Activated naive CD4-positive, alpha-beta T cell treated with anti-CD3 and anti-CD28 coated beads, Interleukin-2, amount 10 ng/mL, durations not matched to agents 7 days and 5 days (primary cell): ENCODE measurements at regions not wholly inside any gene's neighbourhood (a gene's known extent, or its start where the extent isn't known, plus 50 kb on each side); places are given as distances from the start of the nearest gene placed in this dataset.
"Not testable (repeated sequence)": the region's sequence is repeated elsewhere in the genome, so short reads cannot be mapped to it uniquely, and the experiment has no call there.

Source experiments
- CTCF ChIA-PET: fragments of 350-600 bp; sonication (Branson Sonifier 250); formaldehyde crosslinking; loops from one replicate; lab custom pipeline; 2021; ENCODE audit warnings: antibody characterized with exemption; lab: Charles Lee
- DNase-seq: peaks from one replicate; pipeline ENCODE4 v3.0.0-alpha.2; 2020
- H3K27ac Mint-ChIP-seq: one replicate; pipeline ENCODE4 v1.8.0; 2021; ENCODE audit warnings: mild to moderate bottlenecking, moderate library complexity, mixed read lengths
- H3K27me3 Mint-ChIP-seq: one replicate; pipeline ENCODE4 v1.8.0; 2021; ENCODE audit warnings: mild to moderate bottlenecking, mixed read lengths
- H3K36me3 Mint-ChIP-seq: one replicate; pipeline ENCODE4 v1.8.0; 2021; ENCODE audit warnings: mixed read lengths
- H3K4me1 Mint-ChIP-seq: one replicate; pipeline ENCODE4 v1.8.0; 2021; ENCODE audit warnings: mixed read lengths
- H3K4me3 Mint-ChIP-seq: one replicate; pipeline ENCODE4 v1.8.0; 2021; ENCODE audit warnings: mild to moderate bottlenecking, moderate library complexity, mixed read lengths
- H3K9me3 Mint-ChIP-seq: one replicate; pipeline ENCODE4 v1.8.0; 2021; ENCODE audit warnings: mixed read lengths

DNA sequence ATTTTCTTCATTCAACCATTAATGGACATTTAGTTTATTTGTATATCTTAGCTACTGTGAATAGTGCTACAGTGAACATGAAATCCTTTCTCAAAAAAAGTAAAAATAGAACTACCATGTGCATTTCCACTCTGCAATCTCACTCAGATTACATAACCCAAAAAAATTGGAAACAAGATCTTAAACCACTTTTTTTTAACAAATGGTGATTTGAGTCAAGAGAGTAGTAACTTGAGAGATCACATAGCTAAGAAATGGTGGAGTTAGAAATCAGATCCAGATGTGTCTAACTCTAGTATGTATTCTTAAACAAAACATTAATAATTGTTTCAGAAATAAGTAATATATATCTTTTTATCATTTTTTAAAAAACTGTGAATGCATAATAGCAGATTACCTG is 318.3 kb upstream of the SGCG start:
- Mint-ChIP-seq H3K36me3 (no peaks in the 10 kb centered on the region), H3K27me3 (no peaks in the 10 kb centered on the region), H3K27ac (no peak overlapping the region), H3K4me3 (no peak overlapping the region), H3K4me1 (no peaks in the 10 kb centered on the region), H3K9me3 (no peaks in the 10 kb centered on the region)
- no peak for DNase-seq
- CTCF ChIA-PET: interaction anchor here (0.8 kb wide), 1 partner anchor 38 kb away, joined by 3 read pairs; no protein-coding TSS in a partner anchor

GRCh38 chr13:22866221-22866620 is 314.6 kb upstream of the SGCG start:
- Mint-ChIP-seq H3K4me1 (no peaks in the 10 kb centered on the region), H3K4me3 (no peak overlapping the region), H3K36me3 (no peaks in the 10 kb centered on the region), H3K27me3 (no peaks in the 10 kb centered on the region), H3K27ac (no peak overlapping the region), H3K9me3 (no peaks in the 10 kb centered on the region)
- CTCF ChIA-PET: no interaction called here
- no peak for DNase-seq

DNA sequence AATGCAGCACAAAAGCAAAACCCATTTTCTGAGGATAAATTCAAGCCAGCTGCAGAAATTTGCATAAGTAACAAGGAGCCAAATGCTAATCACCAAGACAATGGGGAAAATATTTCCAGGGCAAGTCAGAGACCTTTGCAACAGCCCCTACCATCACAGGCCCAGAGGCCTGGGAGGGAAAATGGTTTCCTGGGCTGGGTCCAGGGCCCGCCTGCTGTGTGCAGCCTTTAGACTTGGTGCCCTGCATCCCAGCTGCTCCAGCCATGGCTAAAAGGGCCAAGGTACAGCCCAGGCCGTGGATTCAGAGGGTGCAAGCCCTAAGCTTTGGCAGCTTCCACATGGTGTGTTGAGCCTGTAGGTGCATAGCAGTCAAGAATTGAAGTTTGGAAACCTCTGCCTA is 309.5 kb upstream of the SGCG start:
- no peak overlapping the region for H3K27ac Mint-ChIP-seq
- DNase-seq: no peak
- no peaks in the 10 kb centered on the region for H3K4me1 Mint-ChIP-seq
- H3K27me3 Mint-ChIP-seq: no peaks in the 10 kb centered on the region
- CTCF ChIA-PET: no interaction called here
- peaks cover 5% of the 10 kb centered on the region for H3K9me3 Mint-ChIP-seq
- no peak overlapping the region for H3K4me3 Mint-ChIP-seq
- no peaks in the 10 kb centered on the region for H3K36me3 Mint-ChIP-seq

GRCh38 chr13:22874839-22875238 is 305.9 kb upstream of the SGCG start:
- Mint-ChIP-seq H3K27ac (no peak overlapping the region), H3K4me3 (no peak overlapping the region), H3K4me1 (no peaks in the 10 kb centered on the region), H3K36me3 (no peaks in the 10 kb centered on the region), H3K9me3 (peaks cover 7% of the 10 kb centered on the region), H3K27me3 (no peaks in the 10 kb centered on the region)
- CTCF ChIA-PET: no interaction called here
- DNase-seq: no peak

- H3K36me3 Mint-ChIP-seq: no peaks in the 10 kb centered on the region
Observed at GRCh38 chr13:22877421-22877820, 303.4 kb upstream of the SGCG start.

DNA sequence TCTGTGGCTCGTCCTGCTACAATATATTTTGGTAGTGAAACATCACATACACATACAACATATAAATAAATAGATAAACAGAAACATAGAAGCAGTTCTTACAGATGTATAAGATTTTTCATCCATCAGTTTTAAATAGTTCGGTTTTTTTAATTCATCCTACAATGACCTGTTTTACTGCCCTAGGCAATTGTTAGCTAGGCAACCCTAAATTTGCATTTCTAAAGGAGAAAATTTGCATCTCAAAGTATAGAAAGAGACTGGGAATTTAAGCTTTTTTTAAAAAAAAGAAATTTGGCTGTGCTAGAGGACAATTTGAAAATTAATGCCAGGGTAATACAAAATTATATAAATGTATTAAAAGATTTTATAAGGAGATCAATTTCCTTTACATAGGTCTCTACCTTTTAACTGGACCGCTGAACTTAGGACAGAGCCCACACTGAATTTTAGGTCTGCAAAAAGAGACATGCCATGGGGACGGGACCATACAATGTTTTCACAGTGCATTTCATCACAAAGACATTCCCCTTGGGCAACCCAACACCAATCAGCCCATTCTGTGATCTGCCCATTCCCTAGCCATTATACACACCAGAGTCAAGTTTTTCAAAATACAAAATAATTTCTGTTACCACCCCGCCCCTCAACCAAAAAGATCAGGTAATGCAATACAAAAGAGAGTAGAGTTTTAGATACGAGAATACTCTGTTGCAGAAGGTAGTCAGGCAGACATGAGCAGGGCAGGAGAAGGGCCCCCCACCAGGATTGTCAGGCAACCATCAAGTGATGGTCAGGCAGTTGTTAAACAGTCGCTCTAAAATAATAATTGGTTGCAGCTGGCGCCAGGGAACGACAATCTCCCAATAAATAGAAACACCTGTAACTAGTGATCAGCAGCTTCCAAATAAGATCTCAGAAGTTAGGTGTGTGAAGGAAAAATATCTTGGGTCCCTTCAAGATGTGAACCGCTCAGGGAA is 299.7 kb upstream of the SGCG start:
- no peaks in the 10 kb centered on the region for H3K4me1 Mint-ChIP-seq
- peaks cover 2% of the 10 kb centered on the region for H3K9me3 Mint-ChIP-seq
- H3K27me3 Mint-ChIP-seq: no peaks in the 10 kb centered on the region
- H3K36me3 Mint-ChIP-seq: no peaks in the 10 kb centered on the region
- no peak for DNase-seq
- CTCF ChIA-PET: no interaction called here
- no peak overlapping the region for H3K27ac Mint-ChIP-seq
- no peak overlapping the region for H3K4me3 Mint-ChIP-seq

More at GRCh38 chr13:22877421-22877820, 303.4 kb upstream of the SGCG start:
- DNase-seq: no peak
- Mint-ChIP-seq H3K9me3 (peaks cover 7% of the 10 kb centered on the region), H3K27ac (no peak overlapping the region), H3K4me3 (no peak overlapping the region), H3K27me3 (no peaks in the 10 kb centered on the region), H3K4me1 (no peaks in the 10 kb centered on the region)
- CTCF ChIA-PET: no interaction called here

GRCh38 chr13:22881721-22882608 is 298.8 kb upstream of the SGCG start:
- not testable (repeated sequence) for H3K9me3 Mint-ChIP-seq, DNase-seq, H3K27ac Mint-ChIP-seq, H3K4me3 Mint-ChIP-seq, H3K27me3 Mint-ChIP-seq, H3K36me3 Mint-ChIP-seq, H3K4me1 Mint-ChIP-seq
- CTCF ChIA-PET: interaction anchor here (0.7 kb wide), 1 partner anchor 20 kb away, joined by 3 read pairs; no protein-coding TSS in a partner anchor

DNA sequence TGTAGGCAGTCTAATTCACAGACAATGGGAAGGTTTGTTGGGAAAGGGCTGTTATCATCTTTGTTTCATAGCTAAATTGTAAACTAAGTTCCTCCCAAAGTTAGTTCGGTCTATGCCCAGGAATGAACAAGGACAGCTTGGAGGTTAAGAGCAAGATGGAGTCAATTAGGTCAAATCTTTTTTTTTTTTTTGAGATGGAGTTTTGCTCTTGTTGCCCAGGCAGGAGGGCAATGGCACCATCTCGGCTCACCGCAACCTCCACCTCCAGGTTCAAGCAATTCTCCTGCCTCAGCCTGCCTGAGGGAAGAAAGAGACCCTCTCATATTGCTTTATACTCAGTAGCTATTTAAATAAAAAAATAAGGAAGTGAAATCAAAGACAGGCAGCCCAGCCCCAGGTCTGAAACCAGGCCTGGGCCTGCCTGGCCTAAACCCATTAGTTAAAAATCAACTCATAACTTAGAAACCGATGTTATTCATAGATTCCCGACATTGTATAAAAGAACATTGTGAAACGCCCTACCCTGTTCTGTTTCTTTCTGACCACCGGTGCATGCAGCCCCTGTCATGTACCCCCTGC is 297.4 kb upstream of the SGCG start:
- Mint-ChIP-seq H3K36me3 (no peaks in the 10 kb centered on the region), H3K27ac (no peak overlapping the region), H3K9me3 (no peaks in the 10 kb centered on the region), H3K4me3 (no peak overlapping the region), H3K27me3 (no peaks in the 10 kb centered on the region), H3K4me1 (no peaks in the 10 kb centered on the region)
- CTCF ChIA-PET: no interaction called here
- DNase-seq: no peak

DNA sequence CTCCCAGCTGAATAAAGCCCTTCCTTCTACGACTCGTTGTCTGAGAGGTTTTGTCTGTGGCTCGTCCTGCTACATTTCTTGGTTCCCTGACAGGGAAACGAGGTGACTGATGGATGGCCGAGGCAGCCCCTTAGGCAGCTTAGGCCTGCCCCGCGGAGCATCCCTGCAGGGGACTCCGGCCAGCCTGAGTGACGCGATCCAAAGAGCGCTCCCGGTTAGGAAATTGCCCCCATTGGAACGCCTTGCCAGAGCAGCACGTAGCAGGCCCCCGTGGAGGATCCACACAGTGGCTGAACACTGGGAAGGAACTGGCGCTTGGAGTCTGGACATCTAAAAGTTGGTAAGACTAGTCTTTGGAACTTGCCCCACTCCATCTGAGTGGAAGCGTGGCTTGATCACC is 296.8 kb upstream of the SGCG start:
- DNase-seq: no peak
- no peak overlapping the region for H3K4me3 Mint-ChIP-seq
- H3K27me3 Mint-ChIP-seq: no peaks in the 10 kb centered on the region
- H3K9me3 Mint-ChIP-seq: no peaks in the 10 kb centered on the region
- no peaks in the 10 kb centered on the region for H3K4me1 Mint-ChIP-seq
- H3K36me3 Mint-ChIP-seq: no peaks in the 10 kb centered on the region
- no peak overlapping the region for H3K27ac Mint-ChIP-seq
- CTCF ChIA-PET: no interaction called here

- H3K27ac Mint-ChIP-seq, DNase-seq, H3K27me3 Mint-ChIP-seq, H3K36me3 Mint-ChIP-seq, CTCF ChIA-PET, H3K9me3 Mint-ChIP-seq, H3K4me1 Mint-ChIP-seq, H3K4me3 Mint-ChIP-seq: not testable (repeated sequence)
Observed at GRCh38 chr13:22886061-22886460, 294.7 kb upstream of the SGCG start.

- H3K27ac Mint-ChIP-seq, H3K9me3 Mint-ChIP-seq, H3K36me3 Mint-ChIP-seq, H3K27me3 Mint-ChIP-seq, H3K4me3 Mint-ChIP-seq, H3K4me1 Mint-ChIP-seq, DNase-seq, CTCF ChIA-PET: not testable (repeated sequence)
Observed at GRCh38 chr13:22889376-22889775, 291.4 kb upstream of the SGCG start.

- Mint-ChIP-seq H3K36me3 (no peaks in the 10 kb centered on the region), H3K4me1 (no peaks in the 10 kb centered on the region), H3K27ac (no peak overlapping the region), H3K9me3 (peaks cover 2% of the 10 kb centered on the region), H3K27me3 (no peaks in the 10 kb centered on the region), H3K4me3 (no peak overlapping the region)
- DNase-seq: no peak
- CTCF ChIA-PET: no interaction called here
Observed at GRCh38 chr13:22893204-22893603, 287.6 kb upstream of the SGCG start.

DNA sequence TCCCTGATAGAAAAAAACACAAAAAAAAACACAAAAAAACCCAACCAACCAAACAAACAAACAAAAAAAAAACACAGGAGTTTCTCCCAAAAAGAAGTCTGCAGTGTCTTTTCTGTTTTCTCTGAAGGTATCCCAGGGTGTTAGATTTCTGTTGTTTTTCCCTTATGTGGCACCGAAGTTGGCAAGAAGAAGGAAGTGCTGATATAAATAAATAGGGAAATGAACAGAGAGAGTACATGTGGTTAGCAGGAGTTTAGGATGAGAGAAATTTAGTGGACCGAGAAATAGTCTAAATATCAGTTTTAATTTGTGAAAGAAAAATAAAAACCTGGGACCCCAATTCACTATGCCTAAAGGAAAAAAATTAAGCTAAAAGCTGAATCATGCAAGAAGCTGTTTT is 287.0 kb upstream of the SGCG start:
- no peak overlapping the region for H3K4me3 Mint-ChIP-seq
- no peak for DNase-seq
- no peaks in the 10 kb centered on the region for H3K4me1 Mint-ChIP-seq
- no peaks in the 10 kb centered on the region for H3K36me3 Mint-ChIP-seq
- peaks cover 2% of the 10 kb centered on the region for H3K9me3 Mint-ChIP-seq
- no peaks in the 10 kb centered on the region for H3K27me3 Mint-ChIP-seq
- CTCF ChIA-PET: no interaction called here
- H3K27ac Mint-ChIP-seq: no peak overlapping the region

GRCh38 chr13:22897571-22898314 is 283.0 kb upstream of the SGCG start:
- Mint-ChIP-seq H3K4me1 (no peaks in the 10 kb centered on the region), H3K9me3 (peaks cover 2% of the 10 kb centered on the region), H3K27me3 (no peaks in the 10 kb centered on the region), H3K27ac (no peak overlapping the region), H3K4me3 (no peak overlapping the region), H3K36me3 (no peaks in the 10 kb centered on the region)
- CTCF ChIA-PET: no interaction called here
- no peak for DNase-seq
